OCI-LY1 (cell line): ENCODE measurements at regions not wholly inside any gene's neighbourhood (a gene's known extent, or its start where the extent isn't known, plus 50 kb on each side); places are given as distances from the start of the nearest gene placed in this dataset.

Experiments
- H2AFZ ChIP-seq: fragments of 200-600 bp; sonication (generic), shearing (Covaris generic); 2 replicates; pipeline ENCODE4 v1.6.0; 2014; ENCODE audit warnings: antibody characterized with exemption, mild to moderate bottlenecking, low read length
- H3F3A ChIP-seq: fragments of 200-600 bp; sonication (generic), shearing (Covaris generic); 2 replicates; pipeline ENCODE4 v1.6.0; 2014; ENCODE audit warnings: mild to moderate bottlenecking, antibody characterized with exemption, low read length, moderate library complexity; ENCODE audit not compliant: insufficient read depth
- H3K27ac ChIP-seq: fragments of 200-600 bp; sonication (generic); 2 replicates; pipeline ENCODE4 v1.5.1; 2014; ENCODE audit warnings: low read length, mixed run types, mild to moderate bottlenecking, low read depth; ENCODE audit not compliant: poor library complexity, severe bottlenecking
- H3K27me3 ChIP-seq: fragments of 200-600 bp; sonication (generic); 2 replicates; pipeline ENCODE4 v1.6.0; 2014; ENCODE audit warnings: antibody characterized with exemption, mild to moderate bottlenecking, low read length, moderate library complexity; ENCODE audit not compliant: insufficient read depth
- H3K36me3 ChIP-seq: fragments of 200-600 bp; sonication (generic); 2 replicates; pipeline ENCODE4 v1.6.1; 2014; ENCODE audit warnings: mild to moderate bottlenecking, antibody characterized with exemption, low read length, moderate library complexity, mixed read lengths; ENCODE audit not compliant: insufficient read depth
- H3K4me1 ChIP-seq: fragments of 200-600 bp; sonication (generic); 2 replicates; pipeline ENCODE4 v1.5.1; 2014; ENCODE audit warnings: mild to moderate bottlenecking, low read length, moderate library complexity; ENCODE audit not compliant: insufficient read depth, severe bottlenecking
- H3K4me2 ChIP-seq: fragments of 200-600 bp; sonication (generic), shearing (Covaris generic); 2 replicates; pipeline ENCODE4 v1.6.1; 2014; ENCODE audit warnings: low read length
- H3K4me3 ChIP-seq: fragments of 200-600 bp; sonication (generic); 2 replicates; pipeline ENCODE4 v1.5.1; 2014; ENCODE audit warnings: low read length, low read depth, mild to moderate bottlenecking, mixed read lengths; ENCODE audit not compliant: poor library complexity, severe bottlenecking
- H3K79me2 ChIP-seq: fragments of 200-600 bp; shearing (Covaris generic); 2 replicates; pipeline ENCODE4 v1.6.1; 2016; ENCODE audit warnings: mixed run types, low read length, mixed read lengths; ENCODE audit not compliant: insufficient read depth
- H3K9ac ChIP-seq: fragments of 200-600 bp; sonication (generic), shearing (Covaris generic); 2 replicates; pipeline ENCODE4 v1.6.1; 2014; ENCODE audit warnings: mild to moderate bottlenecking, low read length, mixed read lengths
- H3K9me2 ChIP-seq: fragments of 200-600 bp; sonication (generic), shearing (Covaris generic); 2 replicates; pipeline ENCODE4 v1.6.1; 2014; ENCODE audit warnings: low read depth, mild to moderate bottlenecking, low read length, mixed read lengths
- H3K9me3 ChIP-seq: fragments of 200-600 bp; shearing (Covaris generic); 2 replicates; pipeline ENCODE4 v1.6.1; 2014; ENCODE audit warnings: low read length, mixed read lengths
- H4K20me1 ChIP-seq: fragments of 200-600 bp; sonication (generic), shearing (Covaris generic); 2 replicates; pipeline ENCODE4 v1.6.0; 2016; ENCODE audit warnings: mild to moderate bottlenecking, low read length; ENCODE audit not compliant: insufficient read depth
- CTCF ChIP-seq: fragments of 200-600 bp; sonication (generic), shearing (Covaris generic); IDR thresholded peaks from 2 replicates; pipeline ENCODE4 v1.5.1; 2017; ENCODE audit warnings: mild to moderate bottlenecking, antibody characterized with exemption, low read length, moderate library complexity, mixed read lengths
- EZH2 ChIP-seq: fragments of 200-600 bp; sonication (generic), shearing (Covaris generic); IDR thresholded peaks from 2 replicates; pipeline ENCODE4 v1.8.0; 2017; ENCODE audit warnings: borderline replicate concordance, mixed run types, mild to moderate bottlenecking, antibody characterized with exemption, low read length, moderate library complexity, mixed read lengths

GRCh38 chr20:23143986-23144690, 58.0 kb upstream of the CD93 start:
- no peaks in the 10 kb centered on the region for H3K36me3 ChIP-seq

DNA sequence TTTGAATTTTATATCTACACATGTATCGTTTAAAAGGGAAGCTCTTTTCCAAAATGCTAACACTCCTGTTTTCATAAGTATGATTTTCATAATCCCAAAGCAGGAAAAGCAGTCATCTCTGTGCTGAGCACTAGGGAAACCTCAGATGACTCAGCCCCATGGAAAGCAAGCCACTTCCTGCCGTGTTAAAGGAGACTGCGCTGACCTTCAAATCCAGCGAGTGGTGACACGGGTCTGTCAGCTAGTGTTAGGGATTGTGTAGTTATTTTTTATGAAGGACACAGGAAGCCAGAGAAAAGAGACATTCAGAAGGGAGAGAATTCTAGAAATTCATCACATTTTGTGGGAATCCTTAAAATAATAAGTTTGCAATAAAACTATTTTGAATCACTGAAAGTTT, 57.0 kb upstream of the CD93 start:
- no peak overlapping the region for H2AFZ ChIP-seq
- no peak overlapping the region for H3K9ac ChIP-seq
- no peaks in the 10 kb centered on the region for H3F3A ChIP-seq
- no peak overlapping the region for H3K4me3 ChIP-seq
- no peaks in the 10 kb centered on the region for H3K4me1 ChIP-seq
- TF ChIP-seq EZH2 (no peak), CTCF (no peak)
- H3K9me3 ChIP-seq = no peaks in the 10 kb centered on the region
- H3K4me2 ChIP-seq = no peak overlapping the region
- H3K9me2 ChIP-seq = no peaks in the 10 kb centered on the region
- H3K27ac ChIP-seq = no peak overlapping the region
- no peaks in the 10 kb centered on the region for H3K27me3 ChIP-seq
- no peaks in the 10 kb centered on the region for H3K36me3 ChIP-seq
- no peaks in the 10 kb centered on the region for H4K20me1 ChIP-seq
- no peaks in the 10 kb centered on the region for H3K79me2 ChIP-seq

More at GRCh38 chr20:23143986-23144690, 58.0 kb upstream of the CD93 start:
- Histone ChIP-seq H3K27ac (no peak overlapping the region), H2AFZ (no peak overlapping the region), H3K9me2 (no peaks in the 10 kb centered on the region), H3K79me2 (no peaks in the 10 kb centered on the region), H3K9me3 (no peaks in the 10 kb centered on the region), H3K4me3 (no peak overlapping the region), H3F3A (no peaks in the 10 kb centered on the region), H3K4me2 (no peak overlapping the region), H3K27me3 (no peaks in the 10 kb centered on the region), H3K4me1 (no peaks in the 10 kb centered on the region), H3K9ac (no peak overlapping the region), H4K20me1 (no peaks in the 10 kb centered on the region)
- TF ChIP-seq EZH2 (no peak), CTCF (no peak)

- H3K79me2 ChIP-seq = no peaks in the 10 kb centered on the region
- H3K4me1 ChIP-seq = no peaks in the 10 kb centered on the region
- no peak for TF ChIP-seq EZH2
- TF ChIP-seq CTCF = no peak
- H3K9me2 ChIP-seq = no peaks in the 10 kb centered on the region
- no peak overlapping the region for H3K4me3 ChIP-seq
- H3K9ac ChIP-seq = no peak overlapping the region
- no peak overlapping the region for H3K4me2 ChIP-seq
- H3F3A ChIP-seq = no peaks in the 10 kb centered on the region
- H3K27ac ChIP-seq = no peak overlapping the region
- no peaks in the 10 kb centered on the region for H3K27me3 ChIP-seq
- H3K36me3 ChIP-seq = no peaks in the 10 kb centered on the region
- H4K20me1 ChIP-seq = no peaks in the 10 kb centered on the region
- no peaks in the 10 kb centered on the region for H3K9me3 ChIP-seq
- H2AFZ ChIP-seq = no peak overlapping the region
These were observed 56.3 kb upstream of the CD93 start for GRCh38 chr20:23142162-23143050.
